GM12878 (cell line): ENCODE measurements at regions not wholly inside any gene's neighbourhood (a gene's known extent, or its start where the extent isn't known, plus 50 kb on each side); places are given as distances from the start of the nearest gene placed in this dataset.

Experiments used
- ATAC-seq: fragments of 200-7000 bp; cut with Tn5 transposase; 3 replicates; pipeline ENCODE4 v1.9.1; 2020; ENCODE audit warnings: mild to moderate bottlenecking, moderate library complexity
- BruUV-seq: library from RNA; stranded (reverse); fragments of 400-500 nt; replicated peaks from 2 replicates; lab custom pipeline; 2021; lab: Mats Ljungman, UMichigan
- CTCF ChIA-PET: fragments of 300-600 bp; sonication (Branson Sonifier 250); formaldehyde crosslinking; extraction: SDS; loops from one replicate; lab custom pipeline; 2021; ENCODE audit warnings: inconsistent platforms; lab: Yijun Ruan, JAX
- POLR2A ChIA-PET: fragments of 350-600 bp; formaldehyde crosslinking; extraction: SDS; loops from one replicate; lab custom pipeline; 2021; ENCODE audit warnings: inconsistent platforms; lab: Charles Lee
- RAD21 ChIA-PET: fragments of 300-600 bp; sonication (Branson Sonifier 250); formaldehyde crosslinking; loops from one replicate; lab custom pipeline; 2023; ENCODE audit warnings: antibody characterized with exemption; ENCODE audit not compliant: unreplicated experiment; lab: Charles Lee
- SMC1A ChIA-PET: fragments of 300-600 bp; sonication (Branson Sonifier 250); formaldehyde crosslinking; loops from one replicate; lab custom pipeline; 2023; ENCODE audit not compliant: unreplicated experiment, uncharacterized antibody; lab: Charles Lee
- DNase-seq: peaks from one replicate; pipeline ENCODE4 v3.0.0-alpha.2; 2011; ENCODE audit warnings: low read depth, low spot score
- FAIRE-seq: peaks from 3 replicates; lab custom pipeline; 2011; peaks lifted over from hg19 to GRCh38; lab: Jason Lieb, UNC
- H2AFZ ChIP-seq: 2 replicates; pipeline ENCODE4 v1.6.0; 2011; ENCODE audit warnings: low read depth, low read length, control low read depth; ENCODE audit not compliant: control insufficient read depth
- H3K27ac ChIP-seq: 2 replicates; pipeline ENCODE4 v1.5.1; 2011; ENCODE audit warnings: control low read depth; ENCODE audit not compliant: control insufficient read depth, insufficient read depth
- H3K27me3 ChIP-seq, 2 experiments: replicated peaks in 1 of 2; 2 replicates each; pipeline versions ENCODE4 v1.6.0 to v1.6.1; 2011; ENCODE audit warnings: low read length in 1 of 2; ENCODE audit not compliant: control insufficient read depth in 2 of 2, insufficient read depth in 2 of 2
- H3K36me3 ChIP-seq, 2 experiments: 2 replicates each; pipeline ENCODE4 v1.5.1; 2011; ENCODE audit warnings: low read length in 1 of 2; ENCODE audit not compliant: control insufficient read depth in 2 of 2, insufficient read depth in 2 of 2
- H3K4me1 ChIP-seq: 2 replicates; pipeline ENCODE4 v1.6.1; 2011; ENCODE audit warnings: mild to moderate bottlenecking, low read length, moderate library complexity, mixed read lengths; ENCODE audit not compliant: control insufficient read depth, insufficient read depth
- H3K4me2 ChIP-seq: 2 replicates; pipeline ENCODE4 v1.6.0; 2011; ENCODE audit warnings: control low read depth; ENCODE audit not compliant: control insufficient read depth, insufficient read depth
- H3K4me3 ChIP-seq: fragments of 200-600 bp; sonication (generic); 2 replicates; pipeline ENCODE4 v1.5.1; 2016
- H3K79me2 ChIP-seq: 2 replicates; pipeline ENCODE4 v1.6.0; 2011; ENCODE audit warnings: low read length; ENCODE audit not compliant: control insufficient read depth, insufficient read depth
- H3K9ac ChIP-seq: 2 replicates; pipeline ENCODE4 v1.8.0; 2011; ENCODE audit warnings: low read length, control low read depth, mixed read lengths; ENCODE audit not compliant: control insufficient read depth, insufficient read depth
- H3K9me3 ChIP-seq: replicated peaks from 3 replicates; pipeline ENCODE4 v1.5.1; 2011; ENCODE audit warnings: mild to moderate bottlenecking, low read length; ENCODE audit not compliant: control insufficient read depth, insufficient read depth
- H4K20me1 ChIP-seq: 2 replicates; pipeline ENCODE4 v1.6.0; 2011; ENCODE audit not compliant: control insufficient read depth, insufficient read depth
- CBX5 ChIP-seq: sonication (generic); IDR thresholded peaks from 2 replicates; pipeline ENCODE4 v1.6.1; 2016; ENCODE audit warnings: low read depth, moderate library complexity, mild to moderate bottlenecking, inconsistent platforms
- CEBPB ChIP-seq, 2 experiments: fragments of 150-350 bp in 1 of 2; IDR thresholded peaks; 2 replicates each; pipeline ENCODE4 v1.6.1; 2012 to 2014; ENCODE audit warnings: low read depth in 2 of 2, low read length in 2 of 2, borderline replicate concordance in 1 of 2, inconsistent platforms in 1 of 2
- CTCF ChIP-seq, 3 experiments: IDR thresholded peaks in 2 of 3; conservative IDR thresholded peaks in 1 of 3; 2 replicates each; pipeline ENCODE4 v1.5.1; 2011; ENCODE audit warnings: low read depth in 3 of 3, low read length in 3 of 3, mild to moderate bottlenecking in 3 of 3, control low read depth in 2 of 3, moderate library complexity in 2 of 3, inconsistent platforms in 1 of 3, mixed read lengths in 1 of 3; ENCODE audit not compliant: control insufficient read depth in 2 of 3, insufficient read depth in 1 of 3; ENCODE audit errors: extremely low read depth in 1 of 3
- CUX1 ChIP-seq: IDR thresholded peaks from 2 replicates; pipeline ENCODE4 v1.6.1; 2012; ENCODE audit warnings: improper control_type of control experiment, low read depth, low read length; ENCODE audit not compliant: insufficient replicate concordance
- EP300 ChIP-seq, 2 experiments: fragments of 150-350 bp in 1 of 2; IDR thresholded peaks; 2 replicates each; pipeline ENCODE4 v1.6.1; 2011 to 2012; ENCODE audit warnings: low read depth in 2 of 2, low read length in 2 of 2, borderline replicate concordance in 1 of 2, improper control_type of control experiment in 1 of 2, inconsistent platforms in 1 of 2; ENCODE audit not compliant: control insufficient read depth in 1 of 2
- ESRRA ChIP-seq: IDR thresholded peaks from 2 replicates; pipeline ENCODE4 v1.6.1; 2012; ENCODE audit warnings: mild to moderate bottlenecking, low read length, improper control_type of control experiment
- HDAC2 ChIP-seq: fragments of 200-600 bp; sonication (generic); IDR thresholded peaks from 2 replicates; pipeline ENCODE4 v1.6.1; 2017
- IKZF2 ChIP-seq, 2 experiments: fragments of 450-650 bp; IDR thresholded peaks; 2 replicates each; pipeline ENCODE4 v1.6.1; 2017; ENCODE audit warnings: mild to moderate bottlenecking in 2 of 2, moderate library complexity in 2 of 2
- JUND ChIP-seq: IDR thresholded peaks from 2 replicates; pipeline ENCODE4 v1.6.1; 2012; ENCODE audit warnings: low read depth, mild to moderate bottlenecking, low read length, improper control_type of control experiment, moderate library complexity
- MXI1 ChIP-seq: fragments of 150-350 bp; IDR thresholded peaks from 2 replicates; pipeline ENCODE4 v1.6.1; 2011; ENCODE audit warnings: low read depth, mild to moderate bottlenecking, inconsistent platforms, low read length, improper control_type of control experiment
- MYB ChIP-seq: fragments of 150-350 bp; IDR thresholded peaks from 2 replicates; pipeline ENCODE4 v1.6.1; 2014; ENCODE audit warnings: mild to moderate bottlenecking, low read depth, low read length, borderline replicate concordance
- NFIC ChIP-seq: IDR thresholded peaks from 2 replicates; pipeline ENCODE4 v1.6.1; 2012; ENCODE audit warnings: low read depth, mild to moderate bottlenecking, inconsistent platforms, low read length, moderate library complexity
- RELA ChIP-seq: fragments of 450-650 bp; IDR thresholded peaks from 2 replicates; pipeline ENCODE4 v1.8.0; 2014; ENCODE audit warnings: borderline replicate concordance; ENCODE audit not compliant: partially characterized antibody
- SIN3A ChIP-seq: IDR thresholded peaks from 2 replicates; pipeline ENCODE4 v1.6.1; 2012; ENCODE audit warnings: low read depth, low read length, improper control_type of control experiment
- TCF7 ChIP-seq: IDR thresholded peaks from 2 replicates; pipeline ENCODE4 v1.6.1; 2014; ENCODE audit warnings: antibody characterized with exemption, borderline replicate concordance
- ZNF384 ChIP-seq: IDR thresholded peaks from 2 replicates; pipeline ENCODE4 v1.6.1; 2012; ENCODE audit warnings: low read depth, mild to moderate bottlenecking, low read length, improper control_type of control experiment, borderline replicate concordance
- WGBS: methylation state at CpG from one replicate; pipeline ENCODE4 v1.1.6; 2016; ENCODE audit warnings: low lambda C conversion rate; ENCODE audit not compliant: insufficient replicate concordance, insufficient coverage; ENCODE audit errors: missing lambda C conversion rate; 5-methylcytosine and 5-hydroxymethylcytosine counted together
- in situ Hi-C: fragments of 300-500 bp; cut with MboI; formaldehyde crosslinking; loops from 9 replicates; pipeline ENCODE4 v1.14.3; 2018; ENCODE audit warnings: mixed read lengths
- intact Hi-C: fragments of 100-400 bp; cut with micrococcal nuclease; formaldehyde crosslinking; loops from one replicate; pipeline ENCODE4 v1.14.2; 2022; ENCODE audit not compliant: unreplicated experiment

GRCh38 chr3:181568693-181569092 is 143.0 kb upstream of the SOX2 start:
- TF ChIP-seq HDAC2, result no peak
- no peak for TF ChIP-seq NFIC
- TF ChIP-seq JUND, result no peak
- no peak for TF ChIP-seq CEBPB (IDR thresholded peaks at IDR 0.05; ENCODE audit: borderline replicate concordance in 1 of 2, low read depth in 2 of 2, low read length in 2 of 2)
- no peak for TF ChIP-seq SIN3A
- TF ChIP-seq ESRRA, result no peak
- no peak for TF ChIP-seq IKZF2 (IDR thresholded peaks at IDR 0.05)
- TF ChIP-seq RELA, result no peak
- TF ChIP-seq CUX1, result no peak
- no peak for TF ChIP-seq TCF7
- no peak for TF ChIP-seq MXI1
- TF ChIP-seq CTCF (IDR thresholded peaks at IDR 0.05 in 2 of 3, conservative IDR thresholded peaks at IDR 0.05 in 1 of 3; ENCODE audit: control insufficient read depth in 2 of 3, extremely low read depth in 1 of 3, insufficient read depth in 1 of 3, low read depth in 3 of 3, low read length in 3 of 3), result no peak
- no peak for TF ChIP-seq EP300 (IDR thresholded peaks at IDR 0.05; ENCODE audit: borderline replicate concordance in 1 of 2, control insufficient read depth in 1 of 2, low read depth in 2 of 2, low read length in 2 of 2)
- TF ChIP-seq ZNF384, result no peak
- no peak for TF ChIP-seq MYB
- TF ChIP-seq CBX5, result no peak
- Histone ChIP-seq H3K36me3 (no peaks in the 10 kb centered on the region), H3K4me3 (no peak overlapping the region), H3K79me2 (no peaks in the 10 kb centered on the region), H3K9ac (no peak overlapping the region), H3K9me3 (no peaks in the 10 kb centered on the region), H3K4me1 (no peaks in the 10 kb centered on the region), H3K4me2 (no peak overlapping the region), H2AFZ (no peak overlapping the region), H4K20me1 (no peaks in the 10 kb centered on the region), H3K27ac (no peak overlapping the region), H3K27me3 (no peaks in the 10 kb centered on the region)
- ChIA-PET POLR2A (no interaction called here), SMC1A (interaction anchor here (0.7 kb wide), 1 partner anchor 122 kb away, joined by 3 read pairs; no protein-coding TSS in a partner anchor), CTCF (interaction anchor here (0.7 kb wide), 1 partner anchor 1201 kb away, joined by 3 read pairs; no protein-coding TSS in a partner anchor), RAD21 (no interaction called here)
- BruUV-seq, result no TSS peak
- FAIRE-seq, result no peak
- 18% methylated on average over 3 of the region's 3 CpGs for WGBS
- intact Hi-C loops, result no loop called here
- no peak for ATAC-seq
- in situ Hi-C loops, result no loop called here
- no peak for DNase-seq
